MM.1S (cell line): ENCODE measurements at regions not wholly inside any gene's neighbourhood (a gene's known extent, or its start where the extent isn't known, plus 50 kb on each side); places are given as distances from the start of the nearest gene placed in this dataset.

Source experiments
- EZH2 ChIP-seq: fragments of 300-600 bp; sonication (generic); optimal IDR thresholded peaks from 2 replicates; pipeline ENCODE3; 2017; ENCODE audit warnings: low read depth, mild to moderate bottlenecking, antibody characterized with exemption, low read length, mixed read lengths
- TF ChIP-seq, protein P1 (sequence below): fragments of 300-600 bp; sonication (generic); IDR thresholded peaks from 2 replicates; pipeline ENCODE4 v1.5.1; 2016; ENCODE audit warnings: antibody characterized with exemption, low read length, mixed read lengths

DNA sequence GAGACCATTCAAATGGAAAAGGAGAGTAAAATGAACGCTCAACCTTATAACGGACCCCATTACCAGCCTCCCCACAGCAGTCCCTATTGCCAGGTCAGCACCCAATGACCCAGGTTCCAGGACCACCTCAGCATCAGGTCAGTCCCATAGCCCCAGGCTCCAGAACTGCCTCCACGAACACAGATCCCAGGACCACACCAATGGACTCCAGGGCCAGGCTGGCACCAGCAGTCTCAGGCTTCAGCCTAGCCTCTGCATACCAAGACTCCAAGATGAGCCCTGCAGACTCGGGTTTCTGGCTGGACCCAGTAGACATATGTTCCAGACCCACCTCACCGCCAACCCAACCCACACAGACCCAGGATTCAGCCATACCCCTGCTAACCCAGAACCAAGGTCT, 625.0 kb upstream of the RGS18 start:
- TF ChIP-seq EZH2, result no peak
- TF ChIP-seq, protein P1, sequence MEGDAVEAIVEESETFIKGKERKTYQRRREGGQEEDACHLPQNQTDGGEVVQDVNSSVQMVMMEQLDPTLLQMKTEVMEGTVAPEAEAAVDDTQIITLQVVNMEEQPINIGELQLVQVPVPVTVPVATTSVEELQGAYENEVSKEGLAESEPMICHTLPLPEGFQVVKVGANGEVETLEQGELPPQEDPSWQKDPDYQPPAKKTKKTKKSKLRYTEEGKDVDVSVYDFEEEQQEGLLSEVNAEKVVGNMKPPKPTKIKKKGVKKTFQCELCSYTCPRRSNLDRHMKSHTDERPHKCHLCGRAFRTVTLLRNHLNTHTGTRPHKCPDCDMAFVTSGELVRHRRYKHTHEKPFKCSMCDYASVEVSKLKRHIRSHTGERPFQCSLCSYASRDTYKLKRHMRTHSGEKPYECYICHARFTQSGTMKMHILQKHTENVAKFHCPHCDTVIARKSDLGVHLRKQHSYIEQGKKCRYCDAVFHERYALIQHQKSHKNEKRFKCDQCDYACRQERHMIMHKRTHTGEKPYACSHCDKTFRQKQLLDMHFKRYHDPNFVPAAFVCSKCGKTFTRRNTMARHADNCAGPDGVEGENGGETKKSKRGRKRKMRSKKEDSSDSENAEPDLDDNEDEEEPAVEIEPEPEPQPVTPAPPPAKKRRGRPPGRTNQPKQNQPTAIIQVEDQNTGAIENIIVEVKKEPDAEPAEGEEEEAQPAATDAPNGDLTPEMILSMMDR, result no peak
